A673 (cell line): ENCODE measurements at regions not wholly inside any gene's neighbourhood (a gene's known extent, or its start where the extent isn't known, plus 50 kb on each side); places are given as distances from the start of the nearest gene placed in this dataset.

Source experiments
- CTCF ChIP-seq: fragments of 300-800, 200-600 bp; sonication (generic); conservative IDR thresholded peaks from 2 replicates; pipeline ENCODE4 v1.5.1; 2017; ENCODE audit warnings: low read depth, mild to moderate bottlenecking, antibody characterized with exemption, low read length, moderate library complexity, mixed read lengths
- EZH2 ChIP-seq: fragments of 200-600 bp; sonication (generic); IDR thresholded peaks from 2 replicates; pipeline ENCODE4 v1.6.1; 2017; ENCODE audit warnings: borderline replicate concordance, low read depth, mild to moderate bottlenecking, mixed read lengths, antibody characterized with exemption, low read length; ENCODE audit not compliant: poor library complexity, severe bottlenecking

GRCh38 chr18:34357944-34358580 is 133.3 kb upstream of the NOL4 start:
- TF ChIP-seq EZH2 (no peak), CTCF (no peak)
